GM19035 (cell line): ENCODE measurements at regions not wholly inside any gene's neighbourhood (a gene's known extent, or its start where the extent isn't known, plus 50 kb on each side); places are given as distances from the start of the nearest gene placed in this dataset.

ENCODE experiments used
- ATAC-seq: cut with Tn5 transposase; IDR thresholded peaks from one replicate; pipeline ENCODE4 v1.9.1; 2021; ENCODE audit not compliant: unreplicated experiment

GRCh38 chr15:93459396-93459795 is 370.4 kb upstream of the RGMA start:
- ATAC-seq: no peak

GRCh38 chr15:93458597-93458996 is 369.6 kb upstream of the RGMA start:
- ATAC-seq: no peak

- ATAC-seq: no peak
Measured at GRCh38 chr15:93454788-93455187, 365.8 kb upstream of the RGMA start.

DNA sequence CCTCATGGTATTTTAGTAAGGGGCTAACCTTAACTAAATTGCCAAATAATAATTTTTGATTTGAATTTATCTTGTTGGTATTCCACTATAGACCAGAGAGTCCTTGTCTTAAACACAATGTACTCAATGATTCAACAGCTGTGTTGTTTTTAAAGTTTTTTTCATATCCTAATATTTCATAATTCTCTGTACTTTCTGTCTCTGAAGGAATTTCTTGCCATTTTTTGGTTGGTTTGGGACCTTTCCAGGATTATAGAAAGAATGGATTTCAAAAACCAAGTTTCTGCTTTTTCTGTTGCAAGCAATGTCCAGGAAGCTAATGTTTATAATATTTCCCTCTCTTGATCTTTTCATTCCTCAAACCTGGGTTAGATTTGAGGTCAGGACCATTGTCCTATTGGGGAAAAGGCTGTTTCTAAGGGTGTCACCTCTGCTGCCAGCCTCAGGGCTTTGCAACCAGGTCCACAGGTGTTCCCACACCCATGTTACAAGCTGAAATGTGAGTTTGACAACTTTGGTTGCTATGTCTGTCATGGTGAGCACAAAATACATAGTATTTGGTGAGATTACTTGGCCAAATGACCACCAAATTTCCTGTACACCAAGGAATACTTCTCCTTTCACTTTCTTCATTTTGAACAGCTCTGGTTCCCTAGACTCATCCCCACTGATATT is 363.7 kb upstream of the RGMA start:
- ATAC-seq: no peak

- no peak for ATAC-seq
Measured at GRCh38 chr15:93451822-93452221, 362.8 kb upstream of the RGMA start.

DNA sequence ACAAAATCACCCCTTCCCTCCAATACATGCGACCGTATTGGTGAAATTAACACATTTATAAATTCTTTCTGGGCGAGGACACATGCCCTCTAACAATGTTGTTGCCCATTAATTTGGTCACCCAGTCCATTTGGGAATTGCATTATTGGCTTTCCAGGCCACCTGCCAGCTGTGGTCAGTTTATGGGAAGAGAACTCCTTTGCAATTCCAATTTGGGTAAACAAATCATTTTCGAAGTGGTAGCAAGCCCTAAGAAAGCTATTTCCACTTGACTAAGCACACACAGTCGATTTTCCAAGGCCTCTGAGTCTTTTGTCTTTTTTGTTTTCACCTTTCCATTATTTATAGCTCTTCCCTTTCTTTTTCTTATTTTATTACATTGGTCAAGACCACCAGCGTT is 362.3 kb upstream of the RGMA start:
- ATAC-seq: no peak

- no peak for ATAC-seq
Measured at GRCh38 chr15:93449798-93450197, 360.8 kb upstream of the RGMA start.

- no peak for ATAC-seq
Measured at GRCh38 chr15:93438310-93438709, 349.3 kb upstream of the RGMA start.

- ATAC-seq: no peak
Measured at GRCh38 chr15:93432474-93432873, 343.5 kb upstream of the RGMA start.

DNA sequence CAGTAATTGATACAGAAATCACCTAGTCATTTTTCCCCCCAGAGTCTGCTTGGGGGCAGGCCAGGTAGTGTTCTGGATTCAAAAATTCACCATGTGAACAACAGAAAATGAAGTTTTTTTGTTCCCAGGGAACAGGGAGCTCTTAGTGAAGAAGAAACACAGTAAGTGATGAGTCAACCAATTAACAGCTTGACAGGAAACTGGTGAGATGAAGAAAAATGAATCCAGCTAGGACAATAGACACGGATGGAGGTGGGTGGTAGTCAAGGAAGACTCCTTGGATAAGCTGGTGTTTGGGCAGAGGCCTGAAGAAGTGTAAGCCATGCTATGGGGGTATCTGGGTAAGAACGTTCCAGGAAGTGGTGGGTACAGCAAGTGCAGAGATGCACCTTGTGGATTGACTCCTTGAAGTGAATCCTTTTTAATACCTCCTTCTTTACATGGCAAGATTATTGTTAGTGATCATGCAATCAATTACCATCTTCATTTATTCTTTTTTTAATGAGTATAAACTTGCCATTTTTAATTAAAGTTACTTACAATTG is 339.9 kb upstream of the RGMA start:
- no peak for ATAC-seq

DNA sequence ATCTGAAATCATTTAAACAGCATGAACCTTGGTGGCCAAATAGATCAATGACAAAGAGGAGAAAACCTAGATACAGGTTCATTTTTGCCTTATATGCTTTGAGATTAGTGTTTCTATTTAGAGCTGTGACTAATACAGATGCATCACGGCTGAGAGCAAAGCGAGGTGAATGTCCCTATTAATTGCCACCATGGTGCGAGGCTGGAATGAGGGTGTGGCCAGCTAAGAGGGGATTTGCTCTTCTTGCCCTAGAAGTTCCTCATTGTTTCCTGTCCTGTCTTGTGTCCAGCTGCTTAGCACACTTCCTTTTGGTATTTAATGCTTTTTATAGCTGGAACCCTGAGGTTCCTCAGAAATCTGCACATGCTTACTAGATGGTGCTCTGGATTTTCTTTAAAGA is 339.1 kb upstream of the RGMA start:
- ATAC-seq: no peak

GRCh38 chr15:93424131-93424530 is 335.1 kb upstream of the RGMA start:
- ATAC-seq: no peak

GRCh38 chr15:93422476-93422875 is 333.5 kb upstream of the RGMA start:
- ATAC-seq: no peak

DNA sequence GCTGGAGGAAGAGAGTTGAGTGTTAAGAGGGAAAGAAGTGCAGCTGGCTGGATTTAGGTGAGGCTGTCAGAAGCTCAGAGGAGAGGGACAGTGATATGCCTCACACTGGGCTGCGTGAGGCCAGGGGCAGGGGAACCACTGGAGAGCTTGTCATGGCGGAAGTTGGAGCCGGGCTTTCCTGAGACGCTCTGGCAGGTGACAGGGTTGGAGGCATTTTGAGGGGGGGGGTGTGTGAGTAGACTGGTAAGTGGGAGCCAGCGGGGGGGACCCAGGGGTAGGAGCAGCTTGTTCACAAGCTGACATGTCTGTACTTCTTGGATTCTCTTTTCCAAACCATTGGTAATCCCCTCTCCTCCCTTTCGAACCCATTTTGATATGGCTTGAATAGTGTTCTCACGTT is 331.5 kb upstream of the RGMA start:
- ATAC-seq: no peak

DNA sequence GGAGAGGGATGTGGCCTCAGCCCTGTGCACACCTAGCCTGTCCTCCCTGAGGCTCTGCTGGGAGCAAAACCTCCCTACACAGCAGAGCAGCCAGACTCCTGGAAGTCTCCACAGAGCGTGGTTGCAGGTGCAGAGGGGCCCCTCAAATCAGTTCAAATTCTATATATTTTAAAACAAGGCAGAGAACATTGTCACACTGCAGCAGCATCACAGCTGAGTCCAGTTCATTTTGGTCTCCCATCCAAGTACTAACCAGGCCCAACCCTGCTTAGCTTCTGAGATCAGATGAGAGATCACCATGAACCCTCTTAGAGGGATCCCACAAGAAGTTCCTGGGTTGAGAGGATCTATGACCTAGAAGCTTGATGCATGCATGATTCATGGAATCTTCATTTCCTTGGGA is 331.0 kb upstream of the RGMA start:
- no peak for ATAC-seq

DNA sequence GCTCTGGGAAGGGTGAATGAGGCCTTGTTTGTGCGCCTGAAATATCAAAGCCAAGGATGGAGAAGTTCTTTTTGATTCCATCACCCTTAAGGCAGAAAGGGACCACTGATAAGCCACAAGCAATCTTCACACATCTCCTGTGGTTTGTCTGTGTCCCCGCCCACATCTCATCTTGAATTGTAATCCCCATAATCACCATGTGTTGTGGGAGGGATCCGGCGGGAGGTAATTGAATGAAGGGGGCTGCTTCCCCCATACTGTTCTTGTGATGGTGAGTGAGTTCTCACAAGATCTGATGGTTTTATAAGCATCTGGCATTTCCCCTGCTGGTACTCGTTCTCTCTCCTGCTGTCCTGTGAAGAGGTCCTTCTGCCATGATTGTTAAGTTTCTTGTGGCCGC is 329.6 kb upstream of the RGMA start:
- no peak for ATAC-seq

DNA sequence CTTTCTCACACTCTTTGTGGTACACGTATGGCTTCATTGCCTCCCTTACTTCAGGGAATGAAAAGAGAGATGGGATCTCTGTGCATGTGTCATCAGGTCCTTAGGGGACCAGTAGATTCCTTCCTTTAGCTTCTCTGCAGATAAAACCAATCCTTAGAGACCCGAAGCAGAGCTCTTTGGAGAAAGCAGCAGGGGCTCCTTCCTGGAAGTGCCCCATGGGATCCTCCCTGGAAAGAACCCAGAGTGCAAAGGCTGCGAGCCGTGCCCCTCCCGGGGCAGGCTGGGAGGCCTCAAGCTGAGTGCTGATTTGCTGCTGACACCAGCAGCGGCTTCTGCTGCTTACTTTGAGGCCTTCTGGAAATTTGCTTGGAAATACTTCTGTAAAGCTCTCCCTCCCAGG is 328.6 kb upstream of the RGMA start:
- no peak for ATAC-seq

DNA sequence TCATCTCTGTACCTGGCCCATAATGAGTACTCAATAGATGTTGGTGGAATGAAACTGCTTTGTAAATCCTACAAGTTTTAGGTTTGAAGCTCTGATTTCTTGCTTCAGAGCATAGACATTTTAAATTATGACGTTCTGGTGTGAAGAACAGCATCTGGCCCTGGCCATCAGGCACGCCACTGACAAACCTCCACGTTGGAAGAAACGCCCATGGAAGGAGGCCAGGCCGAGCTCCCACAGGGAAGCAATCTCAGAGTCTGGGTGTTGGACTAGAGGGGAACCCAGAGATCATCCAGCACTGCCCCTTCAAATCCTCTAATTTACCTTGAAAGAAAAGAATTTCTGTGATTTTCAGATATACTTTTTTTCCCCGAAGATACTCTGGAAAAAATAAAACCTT is 328.1 kb upstream of the RGMA start:
- ATAC-seq: no peak

- ATAC-seq: no peak
Measured at GRCh38 chr15:93415576-93415975, 326.6 kb upstream of the RGMA start.

DNA sequence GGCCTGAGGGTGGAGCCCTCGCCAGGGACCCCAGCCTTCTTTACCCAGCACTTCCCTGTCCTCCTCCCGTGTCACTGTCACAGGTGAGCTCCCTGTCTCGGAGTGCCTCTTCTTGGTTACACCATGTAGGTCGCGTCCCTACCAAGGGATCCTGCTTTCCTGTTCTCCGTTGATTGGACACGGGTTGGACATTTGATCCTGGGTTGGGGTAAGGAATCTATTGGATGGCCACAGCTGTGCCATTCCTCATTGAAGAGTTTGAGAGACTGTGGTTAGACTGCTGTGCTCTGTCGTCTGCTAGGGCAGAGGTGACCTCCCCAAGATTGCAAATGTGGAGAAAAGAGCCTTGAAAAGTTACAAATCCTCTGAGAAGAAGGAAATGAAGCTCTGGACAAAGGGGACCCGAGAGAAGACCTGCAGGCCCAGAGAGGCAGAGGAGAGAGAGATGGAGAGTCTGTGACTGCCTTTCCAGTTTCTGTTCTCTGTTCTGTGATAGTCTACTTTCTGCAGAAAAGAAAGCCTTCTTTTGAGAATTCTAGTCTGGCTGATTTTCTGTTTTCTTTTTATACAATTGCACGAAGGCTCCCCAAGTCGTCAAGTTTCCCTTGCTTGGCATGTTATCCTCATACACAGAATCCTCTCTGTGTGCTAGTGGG is 325.7 kb upstream of the RGMA start:
- no peak for ATAC-seq

DNA sequence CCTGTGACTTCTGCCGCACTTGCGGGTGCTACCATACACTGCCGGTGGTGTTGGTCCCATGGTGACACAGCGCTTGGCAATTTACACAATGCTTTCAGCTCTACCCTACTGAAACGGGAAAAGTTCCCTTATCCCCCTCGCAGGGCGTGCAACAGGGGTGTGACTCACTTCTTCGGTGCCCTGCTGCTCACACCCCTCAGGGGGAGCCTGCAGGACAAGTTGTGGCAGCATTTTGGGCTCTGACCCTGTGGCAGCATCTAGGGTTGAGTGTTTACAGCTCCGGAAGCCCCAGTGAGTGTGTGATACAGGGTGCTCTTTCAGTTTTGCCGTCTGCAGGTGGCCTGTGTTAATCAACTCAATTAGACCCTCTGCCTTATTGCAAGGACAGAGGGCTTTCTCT is 324.7 kb upstream of the RGMA start:
- ATAC-seq: no peak

- ATAC-seq: no peak
Measured at GRCh38 chr15:93399121-93399520, 310.1 kb upstream of the RGMA start.

DNA sequence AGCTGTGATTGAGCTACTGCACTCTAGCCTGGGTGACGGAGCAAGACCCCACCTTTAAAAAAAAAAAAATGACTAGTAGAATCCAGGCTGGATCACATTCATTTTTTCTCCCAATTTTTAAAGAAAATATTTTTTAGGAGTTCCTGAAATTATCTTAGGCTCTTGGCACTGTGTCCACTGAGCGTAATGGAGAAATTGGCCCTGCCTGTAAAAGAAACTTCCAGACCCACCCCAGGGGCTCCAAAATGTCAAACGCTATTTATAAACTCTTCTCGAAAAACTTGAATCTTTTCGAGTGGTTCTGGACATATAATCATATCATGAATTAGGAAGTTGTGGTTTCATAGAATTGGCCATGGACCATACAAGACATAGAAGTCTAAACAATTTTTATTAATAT is 300.2 kb upstream of the RGMA start:
- ATAC-seq: no peak
